Umbilical cord (tissue), 1 donor: ENCODE measurements at regions not wholly inside any gene's neighbourhood (a gene's known extent, or its start where the extent isn't known, plus 50 kb on each side); places are given as distances from the start of the nearest gene placed in this dataset.

ENCODE experiments used
- DNase-seq: peaks from one replicate; pipeline ENCODE4 v3.0.0-alpha.2; 2015; ENCODE audit warnings: low spot score

- no peak for DNase-seq
Observed at GRCh38 chr6:1201547-1202200, 110.2 kb upstream of the FOXQ1 start.

- peak; percentile 69 for DNase-seq
Observed at GRCh38 chr6:1200409-1201101, 111.3 kb upstream of the FOXQ1 start.

- DNase-seq = no peak
Observed at GRCh38 chr6:1200081-1200408, 111.9 kb upstream of the FOXQ1 start.

- DNase-seq = no peak
Observed at GRCh38 chr6:1197309-1197708, 114.6 kb upstream of the FOXQ1 start.

GRCh38 chr6:1191141-1191630 is 120.7 kb upstream of the FOXQ1 start:
- no peak for DNase-seq

GRCh38 chr6:1190366-1190765 is 121.5 kb upstream of the FOXQ1 start:
- peak; percentile 94 for DNase-seq

- DNase-seq = peak; percentile 61
Observed at GRCh38 chr6:1188199-1188598, 123.7 kb upstream of the FOXQ1 start.

GRCh38 chr6:1187293-1188131 is 124.4 kb upstream of the FOXQ1 start:
- DNase-seq = no peak

- no peak for DNase-seq
Observed at GRCh38 chr6:1184318-1184717, 127.6 kb upstream of the FOXQ1 start.

- no peak for DNase-seq
Observed at GRCh38 chr6:1182722-1183521, 129.0 kb upstream of the FOXQ1 start.

GRCh38 chr6:1181939-1182605 is 129.8 kb upstream of the FOXQ1 start:
- no peak for DNase-seq

GRCh38 chr6:1179571-1180459 is 132.1 kb upstream of the FOXQ1 start:
- peak; percentile 23 for DNase-seq

GRCh38 chr6:1178590-1178989 is 133.3 kb upstream of the FOXQ1 start:
- no peak for DNase-seq

GRCh38 chr6:1176567-1176966 is 135.3 kb upstream of the FOXQ1 start:
- DNase-seq = no peak

- no peak for DNase-seq
Observed at GRCh38 chr6:1175877-1176276, 136.0 kb upstream of the FOXQ1 start.

- peak; percentile 53 for DNase-seq
Observed at GRCh38 chr6:1170794-1171193, 141.1 kb upstream of the FOXQ1 start.

GRCh38 chr6:1164600-1164999 is 147.3 kb upstream of the FOXQ1 start:
- DNase-seq = no peak

- no peak for DNase-seq
Observed at GRCh38 chr6:1163501-1163900, 148.4 kb upstream of the FOXQ1 start.

GRCh38 chr6:1162367-1163275 is 149.3 kb upstream of the FOXQ1 start:
- no peak for DNase-seq
